ENCODE measurements at regions not wholly inside any gene's neighbourhood (a gene's known extent, or its start where the extent isn't known, plus 50 kb on each side); places are given as distances from the start of the nearest gene placed in this dataset.

- Histone ChIP-seq H4K20me1 (ENCODE audit: insufficient read depth, low read length) (no peaks in the 10 kb centered on the region), H3K9me3 (ENCODE audit: low read depth, low read length) (no peaks in the 10 kb centered on the region), H3K27me3 (ENCODE audit: insufficient read depth, low read length) (no peaks in the 10 kb centered on the region), H3K4me3 (ENCODE audit: insufficient read depth, low read length) (no peak overlapping the region), H3K4me2 (ENCODE audit: insufficient read depth, low read length) (no peak overlapping the region), H3K36me3 (ENCODE audit: insufficient read depth, low read length) (no peaks in the 10 kb centered on the region), H3K27ac (ENCODE audit: low read depth, low read length) (no peak overlapping the region), H2AFZ (ENCODE audit: low read length) (no peak overlapping the region), H3K4me1 (ENCODE audit: insufficient read depth, low read length) (no peaks in the 10 kb centered on the region), H3K79me2 (ENCODE audit: insufficient read depth, low read length) (no peaks in the 10 kb centered on the region)
- DNase-seq (ENCODE audit: insufficient read length, low spot score, missing footprints) = no peak
- TF ChIP-seq, protein P1, sequence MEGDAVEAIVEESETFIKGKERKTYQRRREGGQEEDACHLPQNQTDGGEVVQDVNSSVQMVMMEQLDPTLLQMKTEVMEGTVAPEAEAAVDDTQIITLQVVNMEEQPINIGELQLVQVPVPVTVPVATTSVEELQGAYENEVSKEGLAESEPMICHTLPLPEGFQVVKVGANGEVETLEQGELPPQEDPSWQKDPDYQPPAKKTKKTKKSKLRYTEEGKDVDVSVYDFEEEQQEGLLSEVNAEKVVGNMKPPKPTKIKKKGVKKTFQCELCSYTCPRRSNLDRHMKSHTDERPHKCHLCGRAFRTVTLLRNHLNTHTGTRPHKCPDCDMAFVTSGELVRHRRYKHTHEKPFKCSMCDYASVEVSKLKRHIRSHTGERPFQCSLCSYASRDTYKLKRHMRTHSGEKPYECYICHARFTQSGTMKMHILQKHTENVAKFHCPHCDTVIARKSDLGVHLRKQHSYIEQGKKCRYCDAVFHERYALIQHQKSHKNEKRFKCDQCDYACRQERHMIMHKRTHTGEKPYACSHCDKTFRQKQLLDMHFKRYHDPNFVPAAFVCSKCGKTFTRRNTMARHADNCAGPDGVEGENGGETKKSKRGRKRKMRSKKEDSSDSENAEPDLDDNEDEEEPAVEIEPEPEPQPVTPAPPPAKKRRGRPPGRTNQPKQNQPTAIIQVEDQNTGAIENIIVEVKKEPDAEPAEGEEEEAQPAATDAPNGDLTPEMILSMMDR (IDR thresholded peaks at IDR 0.05; ENCODE audit: extremely low read depth, low read depth, low read length) = no peak
These were observed 124.8 kb downstream of the NSUN3 start for GRCh38 chr3:94187697-94188096.

- no peaks in the 10 kb centered on the region for H3K79me2 ChIP-seq (ENCODE audit: insufficient read depth, low read length)
- no peaks in the 10 kb centered on the region for H3K4me1 ChIP-seq (ENCODE audit: insufficient read depth, low read length)
- H3K4me2 ChIP-seq (ENCODE audit: insufficient read depth, low read length) = no peak overlapping the region
- no peaks in the 10 kb centered on the region for H3K36me3 ChIP-seq (ENCODE audit: insufficient read depth, low read length)
- no peak overlapping the region for H3K27ac ChIP-seq (ENCODE audit: low read depth, low read length)
- H3K9me3 ChIP-seq (ENCODE audit: low read depth, low read length) = no peaks in the 10 kb centered on the region
- H2AFZ ChIP-seq (ENCODE audit: low read length) = no peak overlapping the region
- no peak for DNase-seq (ENCODE audit: insufficient read length, low spot score, missing footprints)
- no peaks in the 10 kb centered on the region for H3K27me3 ChIP-seq (ENCODE audit: insufficient read depth, low read length)
- H4K20me1 ChIP-seq (ENCODE audit: insufficient read depth, low read length) = no peaks in the 10 kb centered on the region
- TF ChIP-seq, protein P1 (IDR thresholded peaks at IDR 0.05; ENCODE audit: extremely low read depth, low read depth, low read length) = no peak
- H3K4me3 ChIP-seq (ENCODE audit: insufficient read depth, low read length) = no peak overlapping the region
These were observed 132.5 kb downstream of the NSUN3 start for GRCh38 chr3:94195381-94195780.

GRCh38 chr3:94206291-94206690 is 143.4 kb downstream of the NSUN3 start:
- no peaks in the 10 kb centered on the region for H3K79me2 ChIP-seq (ENCODE audit: insufficient read depth, low read length)
- no peaks in the 10 kb centered on the region for H3K9me3 ChIP-seq (ENCODE audit: low read depth, low read length)
- no peak overlapping the region for H3K4me2 ChIP-seq (ENCODE audit: insufficient read depth, low read length)
- H2AFZ ChIP-seq (ENCODE audit: low read length) = no peak overlapping the region
- no peaks in the 10 kb centered on the region for H3K36me3 ChIP-seq (ENCODE audit: insufficient read depth, low read length)
- no peak overlapping the region for H3K4me3 ChIP-seq (ENCODE audit: insufficient read depth, low read length)
- H3K27ac ChIP-seq (ENCODE audit: low read depth, low read length) = no peak overlapping the region
- H4K20me1 ChIP-seq (ENCODE audit: insufficient read depth, low read length) = no peaks in the 10 kb centered on the region
- no peaks in the 10 kb centered on the region for H3K27me3 ChIP-seq (ENCODE audit: insufficient read depth, low read length)
- H3K4me1 ChIP-seq (ENCODE audit: insufficient read depth, low read length) = no peaks in the 10 kb centered on the region
- TF ChIP-seq, protein P1 (IDR thresholded peaks at IDR 0.05; ENCODE audit: extremely low read depth, low read depth, low read length) = no peak
- no peak for DNase-seq (ENCODE audit: insufficient read length, low spot score, missing footprints)

DNA sequence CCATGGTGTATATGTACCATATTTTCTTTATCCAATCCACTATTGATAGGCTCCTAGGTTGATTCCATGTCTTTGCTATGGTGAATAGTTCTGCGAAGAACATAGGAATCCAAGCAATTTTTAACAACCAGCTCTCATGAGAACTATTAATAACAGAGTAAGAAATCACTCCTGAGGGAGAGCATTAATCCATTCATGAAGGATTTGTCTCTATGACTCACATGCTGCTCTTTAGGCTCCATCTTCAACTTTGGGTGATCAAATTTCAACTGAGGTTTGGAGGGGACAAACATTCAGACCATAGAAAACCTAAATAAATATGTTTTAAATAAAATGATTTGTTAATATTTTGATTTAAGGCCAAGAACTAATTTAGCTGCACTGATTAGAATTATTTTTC is 147.4 kb downstream of the NSUN3 start:
- TF ChIP-seq, protein P1 (IDR thresholded peaks at IDR 0.05; ENCODE audit: extremely low read depth, low read depth, low read length) = no peak
- Histone ChIP-seq H3K27me3 (ENCODE audit: insufficient read depth, low read length) (no peaks in the 10 kb centered on the region), H2AFZ (ENCODE audit: low read length) (no peak overlapping the region), H3K9me3 (ENCODE audit: low read depth, low read length) (no peaks in the 10 kb centered on the region), H3K79me2 (ENCODE audit: insufficient read depth, low read length) (no peaks in the 10 kb centered on the region), H3K4me1 (ENCODE audit: insufficient read depth, low read length) (no peaks in the 10 kb centered on the region), H3K27ac (ENCODE audit: low read depth, low read length) (no peak overlapping the region), H4K20me1 (ENCODE audit: insufficient read depth, low read length) (no peaks in the 10 kb centered on the region), H3K4me3 (ENCODE audit: insufficient read depth, low read length) (no peak overlapping the region), H3K4me2 (ENCODE audit: insufficient read depth, low read length) (no peak overlapping the region), H3K36me3 (ENCODE audit: insufficient read depth, low read length) (no peaks in the 10 kb centered on the region)
- no peak for DNase-seq (ENCODE audit: insufficient read length, low spot score, missing footprints)

Measured in osteoblast (primary cell).